ENCODE measurements at regions not wholly inside any gene's neighbourhood (a gene's known extent, or its start where the extent isn't known, plus 50 kb on each side); places are given as distances from the start of the nearest gene placed in this dataset.
A peak's percentile ranks its signal among the peaks of the same experiment; 100 is the strongest.

DNA sequence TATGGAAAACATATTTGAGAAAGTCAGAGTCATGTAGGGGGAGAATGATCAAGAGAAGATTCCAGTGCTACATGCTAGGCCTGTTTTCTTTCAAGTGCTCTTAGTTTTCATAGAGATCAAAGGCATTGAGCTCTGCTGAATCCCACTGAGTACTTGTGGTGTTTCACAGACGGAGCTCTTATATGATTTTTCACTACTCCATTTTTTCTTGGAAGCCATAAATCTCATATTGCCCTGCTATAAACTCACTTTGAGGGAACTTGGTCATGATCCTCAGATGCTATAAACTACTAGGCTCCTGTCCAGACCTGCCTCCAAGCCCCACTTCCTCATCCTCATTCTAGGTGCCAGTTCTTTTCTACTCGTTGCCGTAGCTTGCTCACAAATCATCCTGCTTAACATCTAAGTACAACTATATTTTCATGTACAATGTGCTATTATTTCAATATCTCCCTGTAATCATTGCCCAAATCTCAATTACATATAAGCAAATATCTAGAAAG, 180.8 kb upstream of the CCDC179 start:
- no peak for DNase-seq

- no peak for DNase-seq
Measured at GRCh38 chr11:23058656-23059055, 198.4 kb upstream of the CCDC179 start.

- no peak for DNase-seq
Measured at GRCh38 chr11:23063276-23063675, 203.0 kb upstream of the CCDC179 start.

GRCh38 chr11:23078289-23078971, 218.2 kb upstream of the CCDC179 start:
- no peak for DNase-seq

DNA sequence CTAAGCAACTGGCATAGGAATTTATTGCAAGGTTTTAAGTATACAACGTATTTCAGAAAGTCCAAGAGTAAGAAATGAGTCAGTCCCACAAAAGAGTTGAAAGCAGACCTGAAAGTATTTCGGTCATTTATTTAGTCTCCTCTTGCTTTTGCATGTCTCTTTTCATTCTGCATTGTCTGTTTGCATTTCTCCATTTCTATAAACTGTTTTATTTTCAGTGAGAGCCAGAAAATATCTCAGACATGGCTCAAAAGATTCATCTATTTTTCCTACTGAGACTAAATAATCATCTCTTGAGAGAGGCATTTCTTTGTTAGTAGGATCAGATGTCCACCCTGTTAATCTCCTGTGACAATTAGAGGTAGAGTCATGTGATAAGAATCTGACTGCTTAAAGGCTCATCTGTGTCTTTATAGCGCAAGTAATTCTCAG, 219.1 kb upstream of the CCDC179 start:
- no peak for DNase-seq

GRCh38 chr11:23087407-23087806, 227.1 kb upstream of the CCDC179 start:
- DNase-seq = no peak

DNA sequence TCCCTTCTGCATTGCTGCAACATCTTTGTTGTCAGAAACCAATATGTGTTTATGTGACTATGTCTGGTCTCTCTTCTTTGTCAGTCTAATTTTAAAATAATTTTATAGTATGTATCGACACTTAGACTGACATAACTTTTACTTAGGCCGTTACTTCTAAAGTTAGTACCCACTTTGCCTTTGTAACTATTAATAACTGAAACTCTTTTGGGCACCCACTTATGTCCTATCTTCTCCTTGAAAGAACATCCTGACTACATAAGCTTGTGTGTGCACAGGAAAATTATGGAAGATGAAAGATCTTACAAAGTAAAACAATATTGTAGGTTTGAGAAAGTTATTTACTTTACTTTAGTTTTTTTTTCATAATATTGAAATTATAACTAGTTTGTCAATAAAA, 230.4 kb upstream of the CCDC179 start:
- DNase-seq = no peak

DNA sequence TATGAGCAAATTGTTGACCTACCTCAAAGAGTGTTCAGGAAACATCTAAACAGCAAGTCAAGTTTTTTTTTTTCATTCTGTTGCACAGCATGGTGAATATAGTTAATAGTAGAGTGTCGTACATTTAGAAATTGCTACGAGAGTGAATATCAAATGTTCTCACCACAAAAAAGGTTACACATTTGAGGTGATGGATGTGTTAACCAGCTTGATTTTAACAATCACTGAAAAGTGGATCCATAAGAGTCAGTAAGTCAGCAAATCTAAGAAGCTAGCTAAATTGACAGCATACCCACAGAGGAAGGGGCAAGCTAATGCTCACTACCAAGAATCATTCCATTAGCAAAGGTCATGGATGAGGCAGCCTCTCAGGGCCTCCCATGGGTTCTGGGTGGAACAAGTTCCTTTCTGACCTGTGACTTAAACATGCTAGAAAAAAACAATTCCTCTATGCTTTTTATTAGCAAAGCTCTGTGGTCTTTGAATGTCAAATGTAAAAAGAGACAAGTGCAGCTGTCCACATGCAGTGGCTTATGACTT, 235.4 kb upstream of the CCDC179 start:
- DNase-seq = no peak

DNA sequence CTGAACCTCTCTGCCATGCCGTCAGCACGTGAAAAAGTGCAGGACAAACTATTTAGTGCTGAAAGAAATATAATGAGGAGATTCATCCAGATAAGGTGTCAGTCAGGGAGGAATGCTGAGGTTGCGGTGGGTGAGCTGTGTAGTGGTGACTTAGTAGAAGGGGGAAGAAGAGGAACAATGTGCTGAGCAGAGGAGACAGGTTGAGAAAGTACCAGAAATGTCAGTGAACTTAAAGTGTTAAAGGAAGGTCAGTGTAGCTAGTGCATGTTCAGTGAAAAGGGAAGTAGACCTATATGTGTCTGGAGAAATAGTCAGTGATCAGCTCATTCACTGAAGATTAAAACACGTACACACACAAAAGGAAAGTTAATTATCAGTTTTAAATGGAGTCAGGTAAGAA, 237.6 kb upstream of the CCDC179 start:
- DNase-seq = no peak

DNA sequence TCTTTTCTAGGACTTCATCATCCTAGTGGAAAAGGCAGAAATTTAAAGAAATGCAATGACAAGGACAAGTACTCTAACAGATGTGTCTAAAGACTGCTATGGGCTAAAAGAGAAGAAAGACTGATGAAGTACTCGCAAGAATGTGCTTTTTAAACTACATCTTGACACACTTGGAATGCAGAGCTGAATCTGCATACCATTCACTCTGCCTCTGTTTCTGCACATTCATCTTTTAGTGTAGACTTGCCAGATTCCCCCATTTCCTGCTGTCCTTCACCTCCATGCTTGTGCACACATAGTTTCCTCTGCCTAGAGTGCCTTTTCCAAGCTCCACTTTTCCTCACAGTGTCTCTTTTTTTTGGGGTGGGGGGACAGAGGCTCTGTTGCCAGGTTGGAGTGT, 239.0 kb upstream of the CCDC179 start:
- DNase-seq = no peak

- no peak for DNase-seq
Measured at GRCh38 chr11:23100726-23101125, 240.5 kb upstream of the CCDC179 start.

DNA sequence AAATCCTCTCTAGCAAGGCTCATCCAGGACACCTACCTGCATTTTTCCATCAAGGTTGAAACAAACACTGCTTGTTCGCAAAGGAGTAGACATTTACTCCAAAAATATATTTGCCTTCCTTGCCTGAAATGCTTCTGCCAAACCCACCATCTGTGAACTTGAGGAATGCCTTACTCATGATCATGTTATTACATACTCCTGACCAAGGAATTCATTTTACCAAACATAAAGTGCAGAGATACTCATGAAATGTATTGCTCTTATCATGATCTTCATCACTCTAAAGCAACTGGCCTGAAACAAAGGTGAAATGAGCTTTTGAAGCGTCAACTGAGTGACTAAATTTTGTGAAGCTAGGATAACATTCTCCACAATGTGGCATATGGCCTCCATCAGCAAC, 243.1 kb upstream of the CCDC179 start:
- DNase-seq = no peak

- DNase-seq = no peak
Measured at GRCh38 chr11:23111527-23111926, 251.3 kb upstream of the CCDC179 start.

GRCh38 chr11:23112390-23112789, 252.1 kb upstream of the CCDC179 start:
- no peak for DNase-seq

GRCh38 chr11:23112987-23113886, 253.0 kb upstream of the CCDC179 start:
- peak; percentile 24 for DNase-seq

GRCh38 chr11:23113887-23114216, 253.6 kb upstream of the CCDC179 start:
- DNase-seq = no peak

GRCh38 chr11:23123753-23124152, 263.5 kb upstream of the CCDC179 start:
- DNase-seq = no peak

DNA sequence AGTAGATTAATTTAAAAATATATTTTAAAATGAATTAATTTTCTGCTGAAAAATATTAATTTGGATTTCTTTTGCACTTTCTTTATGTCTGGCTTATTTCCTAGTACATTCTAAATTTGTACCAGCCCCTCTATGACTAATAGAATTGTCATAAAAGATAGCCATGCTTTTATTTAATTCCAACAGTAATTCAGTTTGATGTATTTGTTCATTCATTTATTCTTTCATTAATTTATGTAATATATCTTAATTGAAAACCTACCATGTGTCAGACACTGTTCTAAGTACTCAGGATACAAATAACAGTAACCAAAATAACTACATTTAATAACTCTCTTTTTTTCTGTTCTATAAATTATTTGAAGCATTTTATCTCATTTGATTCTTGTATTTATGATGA, 264.0 kb upstream of the CCDC179 start:
- no peak for DNase-seq

GRCh38 chr11:23124996-23125395, 264.7 kb upstream of the CCDC179 start:
- DNase-seq = no peak

- no peak for DNase-seq
Measured at GRCh38 chr11:23127706-23128105, 267.4 kb upstream of the CCDC179 start.

DNA sequence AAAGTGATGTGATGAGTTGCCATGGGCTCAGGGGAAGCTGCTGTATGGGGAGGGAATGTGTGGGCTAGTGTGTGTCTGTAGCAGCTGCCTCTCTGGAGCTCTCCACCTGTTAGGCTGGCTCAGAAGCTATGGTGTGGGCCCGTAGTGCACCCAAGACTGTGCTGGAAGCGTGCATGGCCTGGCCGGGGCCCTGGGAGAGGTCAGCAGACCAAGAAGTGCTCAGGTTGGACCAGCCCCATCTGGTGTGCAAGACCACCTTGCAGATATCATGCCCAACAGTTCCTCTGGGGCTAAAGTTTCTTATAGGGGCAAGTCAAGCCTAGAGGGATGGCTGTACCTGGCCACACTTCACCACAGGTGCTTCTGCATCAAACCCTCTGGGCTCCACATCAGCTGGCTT, 274.4 kb upstream of the CCDC179 start:
- DNase-seq = no peak

- DNase-seq = peak; percentile 2
Measured at GRCh38 chr11:23138761-23139160, 278.5 kb upstream of the CCDC179 start.

DNA sequence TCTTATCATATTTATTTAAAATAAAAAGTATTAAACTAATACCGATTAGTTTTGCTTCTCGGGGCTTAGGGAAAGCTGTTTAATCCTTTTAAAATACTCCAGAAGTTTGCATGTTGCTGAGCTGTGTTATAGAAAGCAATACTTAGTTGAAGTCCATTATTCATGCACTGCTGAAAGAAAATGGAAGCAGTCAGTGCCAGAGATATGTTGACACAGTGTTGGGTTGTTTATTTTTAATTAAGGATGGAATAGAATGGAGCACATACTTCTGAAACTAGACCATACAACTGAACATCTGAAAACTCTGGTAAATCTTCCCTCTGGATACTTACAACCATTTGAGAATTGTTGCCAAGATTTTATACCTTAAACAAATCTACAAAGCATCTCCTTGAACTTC, 282.7 kb upstream of the CCDC179 start:
- no peak for DNase-seq

GRCh38 chr11:23151819-23152218, 291.5 kb upstream of the CCDC179 start:
- no peak for DNase-seq

Data from NCI-H226 (cell line).